Ishikawa (cell line): ENCODE measurements at regions not wholly inside any gene's neighbourhood (a gene's known extent, or its start where the extent isn't known, plus 50 kb on each side); places are given as distances from the start of the nearest gene placed in this dataset.

Experiments
- CEBPB ChIP-seq: IDR thresholded peaks from 2 replicates; pipeline ENCODE4 v1.6.1; 2012
- EP300 ChIP-seq: IDR thresholded peaks from 2 replicates; pipeline ENCODE4 v1.6.1; 2012; ENCODE audit warnings: borderline replicate concordance

DNA sequence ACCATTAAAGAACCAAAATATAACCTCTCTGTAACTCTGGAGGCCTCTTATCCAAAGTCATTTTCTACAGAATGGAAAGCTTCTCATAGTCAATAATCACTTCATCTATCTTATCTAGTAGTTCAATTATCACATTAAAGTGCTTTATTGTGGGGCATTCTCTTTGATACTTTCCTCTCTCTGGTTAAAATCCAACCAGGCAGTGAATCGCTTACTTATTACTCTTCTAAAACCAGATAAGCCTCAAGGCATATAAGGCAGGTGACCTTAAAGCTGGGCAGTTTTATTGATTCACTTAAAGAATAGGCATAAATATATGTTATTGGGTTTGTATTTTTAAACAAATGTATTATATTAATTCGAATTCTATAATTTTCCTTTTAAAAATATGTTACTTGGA lies 2162.1 kb upstream of the TENM3 start:
- TF ChIP-seq CEBPB, result no peak
- no peak for TF ChIP-seq EP300
